ENCODE measurements at regions not wholly inside any gene's neighbourhood (a gene's known extent, or its start where the extent isn't known, plus 50 kb on each side); places are given as distances from the start of the nearest gene placed in this dataset.

- H3K36me3 ChIP-seq (ENCODE audit: control insufficient read depth, insufficient read depth, low read length), result no peaks in the 10 kb centered on the region
- no peak overlapping the region for H3K4me3 ChIP-seq (ENCODE audit: low read depth in 2 of 2, low read length in 2 of 2)
- H3K4me1 ChIP-seq (ENCODE audit: control insufficient read depth, insufficient read depth, low read length), result peaks cover 3% of the 10 kb centered on the region; the same call in 1 of the 2 replicates
- no peak for TF ChIP-seq CTCF (IDR thresholded peaks at IDR 0.05)
- no peak for TF ChIP-seq TCF7L2 (IDR thresholded peaks at IDR 0.05; ENCODE audit: low read depth, low read length)
- TF ChIP-seq REST (IDR thresholded peaks at IDR 0.05; ENCODE audit: insufficient read depth in 1 of 2, low read depth in 2 of 2, low read length in 1 of 2), result no peak
- no peak for TF ChIP-seq POLR2AphosphoS5 (IDR thresholded peaks at IDR 0.05; ENCODE audit: low read depth, low read length)
- TF ChIP-seq SIN3A (IDR thresholded peaks at IDR 0.05; ENCODE audit: borderline replicate concordance, insufficient read depth, low read depth, low read length), result no peak
- in situ Hi-C loops (cut with HindIII; ENCODE audit: low pct_unique_long_range_greater_than_20kb, low sequenced_read_pairs) (no loop called here), intact Hi-C loops (cut with micrococcal nuclease; ENCODE audit: unreplicated experiment) (no loop called here)
- CTCF ChIA-PET, result no interaction called here
- no peak for DNase-seq (ENCODE audit: low read depth, low spot score)
- H3K9me3 ChIP-seq (ENCODE audit: control insufficient read depth, insufficient read depth, low read depth, low read length), result no peaks in the 10 kb centered on the region
- H3K27ac ChIP-seq (ENCODE audit: low read length), result no peak overlapping the region
- BruUV-seq (replicated peaks), result no TSS peak
- no peaks in the 10 kb centered on the region for H3K27me3 ChIP-seq (ENCODE audit: control insufficient read depth, insufficient read depth, low read length)
- POLR2A ChIA-PET, result no interaction called here
- ATAC-seq, result no peak
These were observed 119.6 kb downstream of the RHOU start for GRCh38 chr1:228854907-228855306.

GRCh38 chr1:228857611-228858010, 122.3 kb downstream of the RHOU start:
- no peaks in the 10 kb centered on the region for H3K9me3 ChIP-seq (ENCODE audit: control insufficient read depth, insufficient read depth, low read depth, low read length)
- in situ Hi-C loops (cut with HindIII; ENCODE audit: low pct_unique_long_range_greater_than_20kb, low sequenced_read_pairs) (no loop called here), intact Hi-C loops (cut with micrococcal nuclease; ENCODE audit: unreplicated experiment) (no loop called here)
- POLR2A ChIA-PET, result no interaction called here
- H3K36me3 ChIP-seq (ENCODE audit: control insufficient read depth, insufficient read depth, low read length), result no peaks in the 10 kb centered on the region
- CTCF ChIA-PET, result no interaction called here
- BruUV-seq (replicated peaks), result no TSS peak
- ATAC-seq (no peak), DNase-seq (ENCODE audit: low read depth, low spot score) (no peak)
- TF ChIP-seq REST (IDR thresholded peaks at IDR 0.05; ENCODE audit: insufficient read depth in 1 of 2, low read depth in 2 of 2, low read length in 1 of 2), result no peak
- TF ChIP-seq POLR2AphosphoS5 (IDR thresholded peaks at IDR 0.05; ENCODE audit: low read depth, low read length), result no peak
- no peak for TF ChIP-seq CTCF (IDR thresholded peaks at IDR 0.05)
- peaks cover 25% of the 10 kb centered on the region for H3K4me1 ChIP-seq (ENCODE audit: control insufficient read depth, insufficient read depth, low read length)
- H3K27me3 ChIP-seq (ENCODE audit: control insufficient read depth, insufficient read depth, low read length), result no peaks in the 10 kb centered on the region
- no peak overlapping the region for H3K4me3 ChIP-seq (ENCODE audit: low read depth in 2 of 2, low read length in 2 of 2)
- no peak overlapping the region; the same call in 1 of the 2 replicates for H3K27ac ChIP-seq (ENCODE audit: low read length)

Measured in Panc1 (cell line).